PC-9 (cell line): ENCODE measurements at regions not wholly inside any gene's neighbourhood (a gene's known extent, or its start where the extent isn't known, plus 50 kb on each side); places are given as distances from the start of the nearest gene placed in this dataset.

Experiments used
- CTCF ChIP-seq: fragments of 200-600 bp; sonication (generic); conservative IDR thresholded peaks from 2 replicates; pipeline ENCODE4 v1.6.1; 2017; ENCODE audit warnings: mixed run types, antibody characterized with exemption, mild to moderate bottlenecking, moderate library complexity
- EZH2 ChIP-seq: fragments of 200-600 bp; sonication (generic); IDR thresholded peaks from 2 replicates; pipeline ENCODE4 v1.8.0; 2017; ENCODE audit warnings: antibody characterized with exemption, low read depth

DNA sequence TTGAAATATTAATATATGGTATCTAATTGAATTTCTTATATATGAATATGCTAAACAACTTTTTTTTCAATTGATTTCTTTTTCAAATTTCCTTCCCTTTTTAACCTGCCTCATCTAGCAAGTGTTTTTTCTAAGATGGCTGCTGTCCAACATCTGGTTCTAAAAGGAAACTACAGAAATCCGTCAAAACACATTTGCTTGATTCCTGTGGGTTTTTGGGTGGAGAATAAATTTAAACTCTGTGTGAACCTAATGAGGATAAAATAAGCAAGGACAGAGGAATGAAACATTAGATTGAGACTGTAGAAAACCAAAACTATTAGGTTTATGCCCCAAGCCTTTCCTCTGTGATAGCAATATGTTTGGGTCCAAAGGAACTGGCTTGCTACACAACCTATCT, 75.5 kb upstream of the STARD3NL start:
- TF ChIP-seq CTCF (no peak), EZH2 (no peak)
